HG02981 (cell line): ENCODE measurements at regions not wholly inside any gene's neighbourhood (a gene's known extent, or its start where the extent isn't known, plus 50 kb on each side); places are given as distances from the start of the nearest gene placed in this dataset.

Experiments
- ATAC-seq: cut with Tn5 transposase; IDR thresholded peaks from one replicate; pipeline ENCODE4 v1.9.1; 2021; ENCODE audit warnings: mild to moderate bottlenecking, moderate library complexity; ENCODE audit not compliant: unreplicated experiment

DNA sequence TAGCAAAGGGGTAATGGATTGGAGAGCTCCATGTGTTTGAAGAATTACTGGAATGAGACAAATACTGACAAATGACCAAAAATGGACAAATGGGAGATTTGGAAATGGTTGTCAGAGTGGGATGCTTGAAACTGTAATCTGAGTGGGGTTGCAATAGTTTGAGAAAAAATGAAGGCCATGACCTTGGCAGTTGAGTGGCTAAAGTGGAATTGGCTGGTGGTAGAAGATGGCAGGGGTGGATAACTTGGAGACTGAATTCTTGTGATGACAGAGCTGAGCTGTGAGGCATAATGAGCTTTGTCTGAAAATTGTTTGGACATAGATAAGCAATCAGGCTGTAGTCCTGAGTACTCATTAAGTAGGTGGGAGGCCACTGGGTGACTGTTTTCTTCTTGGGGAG lies 222.5 kb upstream of the PRICKLE1 start:
- no peak for ATAC-seq

- no peak for ATAC-seq
These were observed 220.5 kb upstream of the PRICKLE1 start for GRCh38 chr12:42810006-42810405.

GRCh38 chr12:42809226-42809625 lies 219.7 kb upstream of the PRICKLE1 start:
- no peak for ATAC-seq

DNA sequence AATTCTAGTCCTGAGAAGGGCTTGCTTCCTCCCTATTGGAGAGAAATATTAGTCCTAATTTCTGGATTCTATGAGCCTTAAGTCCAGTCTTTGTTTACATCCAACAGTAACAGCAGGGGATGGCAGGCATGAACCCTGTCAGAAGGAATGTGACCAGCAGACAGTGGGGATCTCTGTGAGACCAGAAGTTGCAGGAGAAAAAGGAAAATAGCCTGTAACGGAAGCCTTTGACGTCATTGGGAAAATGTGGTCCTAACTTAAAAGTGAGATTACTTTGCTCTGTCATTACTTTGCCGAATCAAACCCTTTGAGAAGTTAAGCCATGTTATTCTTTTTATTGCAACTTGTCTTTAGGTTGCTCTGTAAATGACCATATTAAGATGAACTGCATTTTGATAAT lies 218.2 kb upstream of the PRICKLE1 start:
- ATAC-seq, result no peak

- ATAC-seq, result no peak
These were observed 217.7 kb upstream of the PRICKLE1 start for GRCh38 chr12:42807251-42807650.

DNA sequence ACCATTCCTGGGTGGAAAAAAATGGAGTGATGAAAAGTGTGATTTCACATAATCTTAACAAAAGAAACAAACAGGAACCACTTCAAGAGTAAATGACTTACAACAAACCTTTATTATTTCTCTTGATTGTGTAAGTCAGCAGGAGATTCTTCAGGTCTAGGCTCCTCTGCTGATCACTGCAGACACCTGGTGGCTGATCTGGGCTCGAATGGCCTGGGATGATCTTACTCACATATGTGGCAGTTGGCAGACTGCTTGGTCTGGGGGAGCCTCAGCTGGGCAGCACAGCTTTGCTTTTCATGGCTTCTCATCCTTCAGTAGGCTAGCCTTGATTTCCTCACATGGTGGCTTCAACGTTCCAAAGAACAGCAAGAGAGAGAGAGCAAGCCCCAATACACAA lies 215.4 kb upstream of the PRICKLE1 start:
- ATAC-seq, result no peak

DNA sequence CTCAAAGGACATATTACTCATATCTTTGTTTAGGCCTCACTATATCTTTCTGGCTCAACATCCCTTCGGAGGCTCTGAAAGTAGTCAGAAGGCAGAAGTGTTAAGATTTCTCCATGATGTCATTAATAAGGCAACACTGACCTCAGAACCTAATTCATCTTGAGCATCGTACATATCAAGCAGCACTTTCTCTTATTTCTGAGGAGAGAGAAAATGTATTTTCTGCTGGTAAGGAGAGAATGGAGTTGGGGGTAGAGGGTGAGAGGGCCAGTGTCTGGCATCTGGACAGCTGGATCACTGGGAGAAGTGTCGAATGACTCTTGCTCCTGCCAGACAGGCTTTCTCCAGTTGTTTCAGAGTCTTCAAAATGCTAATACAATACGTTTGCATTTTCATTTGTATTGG lies 213.2 kb upstream of the PRICKLE1 start:
- no peak for ATAC-seq

DNA sequence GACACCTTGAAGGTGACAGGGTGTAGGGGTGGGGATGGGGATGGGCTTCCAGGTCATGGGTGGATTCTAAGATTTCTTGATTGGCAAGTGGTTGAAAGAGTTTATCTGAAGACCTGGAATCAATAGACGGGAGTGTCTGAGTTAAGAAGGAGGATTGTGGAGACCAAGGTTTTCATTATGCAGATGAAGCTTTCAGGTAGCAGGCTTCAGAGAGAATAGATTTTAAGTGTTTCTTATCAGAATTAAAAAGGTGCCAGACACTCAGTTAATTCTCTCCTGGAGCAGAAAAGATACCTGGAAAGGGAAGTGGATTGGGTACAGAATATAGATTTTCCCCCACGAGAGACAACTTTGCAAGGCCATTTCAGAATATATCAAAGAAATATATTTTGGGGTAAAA lies 211.7 kb upstream of the PRICKLE1 start:
- no peak for ATAC-seq

DNA sequence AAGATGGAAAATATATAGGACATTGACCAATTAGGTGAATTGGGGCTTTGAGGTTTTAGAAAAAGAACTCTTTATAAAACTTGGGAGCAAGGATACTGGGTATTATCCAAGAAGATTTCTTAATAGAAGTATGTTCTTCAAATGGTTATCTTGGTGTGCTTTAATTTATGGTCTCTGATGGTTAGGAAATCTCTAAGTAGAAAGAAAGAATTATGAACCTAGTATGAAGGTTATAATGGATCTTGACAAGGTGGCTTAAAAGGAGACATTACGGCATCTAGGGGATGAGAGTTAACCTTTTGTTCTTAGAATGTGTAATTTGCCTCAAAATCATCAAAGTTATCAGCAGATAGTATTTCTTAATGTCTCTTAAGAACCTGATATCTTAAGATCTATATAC lies 210.4 kb upstream of the PRICKLE1 start:
- no peak for ATAC-seq

DNA sequence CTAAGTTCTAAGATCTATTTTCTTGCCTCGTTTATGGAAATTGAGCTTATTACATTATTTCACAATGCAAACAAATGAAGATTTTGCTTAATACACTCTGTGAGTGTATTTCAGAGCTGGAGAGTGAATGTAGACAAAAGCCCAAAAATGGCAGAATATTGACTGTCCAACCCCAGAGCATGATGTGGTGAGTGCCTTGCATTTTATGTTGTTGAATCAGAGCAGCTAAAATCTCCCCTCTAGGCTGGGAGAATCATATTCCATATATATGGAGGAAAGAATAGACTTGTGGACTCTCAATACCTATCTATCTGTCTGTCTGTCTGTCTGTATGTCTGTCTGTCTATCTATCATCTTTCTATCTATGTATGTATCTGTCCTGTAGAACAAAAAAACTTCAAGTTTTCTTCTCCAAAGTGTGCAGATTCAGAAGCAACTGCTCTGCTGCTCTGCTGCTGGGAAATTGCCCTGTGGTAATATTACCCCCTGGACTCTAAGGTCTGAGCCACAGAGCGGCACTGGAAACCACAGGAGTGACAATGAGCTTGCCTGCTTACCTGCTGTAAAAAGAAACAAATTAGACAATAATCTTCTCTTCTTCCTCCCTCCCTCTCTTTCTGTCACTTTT lies 209.4 kb upstream of the PRICKLE1 start:
- no peak for ATAC-seq

DNA sequence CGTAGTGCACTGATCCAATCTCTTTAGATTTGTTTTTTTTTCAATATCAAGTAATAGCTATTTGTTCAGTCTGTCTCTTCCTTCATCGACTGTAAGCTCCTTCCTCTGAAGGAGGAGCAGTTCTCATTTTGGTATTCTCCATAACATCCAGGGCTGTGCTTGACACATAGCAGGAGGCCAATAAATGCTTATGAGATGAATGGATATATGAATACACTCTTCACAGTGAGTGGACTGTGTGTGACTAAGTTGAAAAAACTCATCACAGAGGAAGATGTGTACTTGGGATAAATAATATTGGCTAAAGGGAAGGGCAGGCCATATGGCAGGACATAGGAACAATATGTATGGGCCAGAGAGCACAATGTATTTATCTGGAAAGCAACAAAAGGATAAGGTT lies 205.3 kb upstream of the PRICKLE1 start:
- ATAC-seq, result no peak

- ATAC-seq, result no peak
These were observed 203.6 kb upstream of the PRICKLE1 start for GRCh38 chr12:42793166-42793565.

GRCh38 chr12:42792265-42792664 lies 202.7 kb upstream of the PRICKLE1 start:
- no peak for ATAC-seq

GRCh38 chr12:42791399-42791798 lies 201.9 kb upstream of the PRICKLE1 start:
- no peak for ATAC-seq

GRCh38 chr12:42790761-42791151 lies 201.2 kb upstream of the PRICKLE1 start:
- ATAC-seq, result no peak

DNA sequence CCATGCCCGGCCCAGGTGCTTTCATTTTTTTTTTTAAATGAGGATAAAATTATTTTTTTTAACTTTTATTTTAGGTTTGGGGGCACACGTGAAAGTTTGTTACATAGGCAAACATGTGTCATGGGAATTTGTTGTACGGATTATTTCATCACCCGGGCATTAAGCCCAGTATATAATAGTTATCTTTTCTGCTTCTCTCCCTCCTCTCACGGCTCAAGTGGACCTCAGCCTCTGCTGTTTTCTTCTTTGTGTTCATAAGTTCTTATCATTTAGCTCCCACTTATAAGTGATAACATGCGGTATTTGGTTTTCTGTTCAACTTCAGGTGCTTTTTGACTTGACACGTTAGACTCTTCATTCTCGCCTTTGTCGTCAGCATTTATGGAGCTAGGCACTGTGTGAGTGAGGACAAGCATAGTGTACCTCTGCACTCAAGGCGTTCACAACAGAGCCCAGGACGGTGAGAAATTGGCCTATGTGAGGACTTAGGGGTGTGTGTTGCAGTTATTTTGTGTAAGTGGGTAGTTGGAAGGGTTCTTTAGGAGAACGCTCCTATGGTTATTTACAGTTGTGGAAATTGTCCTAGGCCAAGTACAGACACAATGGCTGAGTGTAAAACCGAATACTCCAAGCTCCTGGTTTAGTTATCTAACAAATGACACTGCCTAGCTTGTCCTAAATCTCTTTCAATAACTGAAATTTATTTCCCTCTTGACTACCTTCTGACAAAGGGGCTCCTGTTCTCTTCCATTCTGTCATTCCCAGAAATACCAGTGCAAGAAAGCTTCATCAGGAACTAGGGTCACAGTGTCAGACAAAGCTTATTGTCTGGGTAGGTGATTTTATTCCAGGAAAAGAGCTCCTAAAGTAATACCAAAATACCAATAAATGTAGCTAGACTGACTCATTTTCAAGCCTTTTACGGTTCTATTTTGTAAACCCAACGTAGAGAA lies 200.5 kb upstream of the PRICKLE1 start:
- ATAC-seq, result no peak

GRCh38 chr12:42786400-42787148 lies 197.0 kb upstream of the PRICKLE1 start:
- ATAC-seq, result no peak

DNA sequence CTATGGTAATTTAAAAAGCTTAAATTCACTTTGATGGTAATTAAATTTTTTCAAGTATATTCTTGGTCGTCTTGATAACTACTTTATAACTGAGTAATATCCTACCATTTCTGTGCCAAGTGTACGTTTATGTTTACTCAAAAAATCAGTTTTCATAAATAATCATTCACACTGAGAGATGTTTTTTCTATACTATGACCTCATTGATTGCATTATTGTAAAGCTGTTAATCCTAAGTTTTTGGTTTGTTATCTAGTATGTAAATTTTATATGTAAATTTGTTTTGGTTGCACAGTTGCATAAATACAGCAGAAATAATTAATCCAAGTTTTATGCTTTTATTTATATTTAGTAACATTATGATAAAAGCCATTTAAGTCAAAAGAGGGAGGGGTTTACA lies 196.4 kb upstream of the PRICKLE1 start:
- ATAC-seq, result no peak

GRCh38 chr12:42780671-42781070 lies 191.1 kb upstream of the PRICKLE1 start:
- ATAC-seq, result no peak

DNA sequence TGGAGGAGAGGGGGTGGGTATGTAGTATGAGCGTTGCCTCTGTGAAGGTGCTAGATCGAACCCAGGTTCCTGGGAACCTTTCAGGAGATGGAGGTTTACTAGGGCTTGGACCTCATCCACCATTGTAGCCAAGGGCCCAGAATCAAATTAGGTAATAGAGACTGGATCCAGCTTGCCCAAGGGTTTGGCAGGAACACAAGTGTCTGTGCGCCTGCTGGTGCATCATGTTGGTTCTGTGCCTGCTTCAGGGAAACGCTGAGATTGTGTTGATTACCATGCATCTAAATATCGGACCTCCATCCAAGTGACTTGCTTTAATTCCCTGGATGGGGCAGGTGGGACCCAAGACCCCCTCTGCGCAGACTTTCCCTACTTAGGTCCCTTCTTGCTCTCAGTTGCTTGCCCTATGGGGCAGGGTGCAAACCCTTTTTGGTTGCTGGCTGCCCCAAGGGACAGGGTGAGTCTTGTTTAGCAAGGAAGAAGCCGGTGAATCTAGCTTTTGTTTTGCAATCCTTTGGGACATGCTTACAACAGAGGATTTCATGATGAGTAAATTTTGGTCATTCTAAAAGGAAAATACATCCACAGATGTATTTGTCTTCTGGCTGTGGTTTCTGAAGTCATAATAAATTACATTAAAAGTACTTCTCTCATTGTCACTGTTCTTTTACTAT lies 189.8 kb upstream of the PRICKLE1 start:
- no peak for ATAC-seq

- no peak for ATAC-seq
These were observed 186.8 kb upstream of the PRICKLE1 start for GRCh38 chr12:42776396-42776795.
